NCI-H1105 treated with DMSO at 0.1 percent for 48 hours (cell line): ENCODE measurements at regions not wholly inside any gene's neighbourhood (a gene's known extent, or its start where the extent isn't known, plus 50 kb on each side); places are given as distances from the start of the nearest gene placed in this dataset.
"Not testable (repeated sequence)": the region's sequence is repeated elsewhere in the genome, so short reads cannot be mapped to it uniquely, and the experiment has no call there.

Experiments
- DNase-seq: peaks from one replicate; lab custom pipeline; 2025; lab: John Stamatoyannopoulos, UW

DNA sequence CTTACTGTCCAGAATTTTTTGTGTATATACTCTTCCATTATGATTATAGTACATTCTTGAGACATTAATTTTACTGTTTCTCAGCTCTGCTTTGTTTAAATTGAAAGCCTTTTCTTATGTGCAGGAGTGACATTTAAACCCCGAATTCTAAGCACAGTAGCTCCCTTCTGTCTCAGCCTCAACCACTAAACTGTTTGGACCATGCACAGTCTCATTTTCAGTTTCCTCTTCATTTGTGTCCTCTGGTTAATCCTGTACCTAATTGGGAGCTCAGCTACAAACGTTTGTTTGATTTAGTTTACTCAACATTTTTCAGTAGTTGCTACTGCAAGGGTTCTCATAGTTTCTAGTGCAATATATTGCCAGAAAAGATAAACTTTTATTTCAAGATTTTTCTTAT is 206.3 kb downstream of the SLITRK5 start:
- DNase-seq: no peak

- DNase-seq: no peak
Measured at GRCh38 chr13:87878706-87879105, 207.5 kb downstream of the SLITRK5 start.

DNA sequence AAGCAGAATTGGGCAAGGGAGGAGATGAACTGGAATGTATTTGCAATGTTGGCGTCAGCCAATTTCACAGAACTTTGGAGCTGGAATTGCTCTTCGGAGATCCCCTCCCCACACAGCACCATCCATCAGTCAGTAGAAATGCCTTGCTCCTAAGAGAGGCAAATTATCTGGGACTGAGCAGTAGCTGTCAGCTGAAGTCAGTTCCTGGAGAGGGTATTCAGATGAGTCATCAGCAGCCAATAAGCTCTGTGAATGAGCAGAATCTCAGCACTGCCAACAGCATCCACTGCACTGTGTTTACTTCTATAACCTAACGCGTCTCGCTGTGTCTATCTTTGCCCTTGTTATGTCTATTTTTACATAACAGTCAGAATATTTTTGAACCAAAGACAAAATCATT is 213.7 kb downstream of the SLITRK5 start:
- no peak for DNase-seq

DNA sequence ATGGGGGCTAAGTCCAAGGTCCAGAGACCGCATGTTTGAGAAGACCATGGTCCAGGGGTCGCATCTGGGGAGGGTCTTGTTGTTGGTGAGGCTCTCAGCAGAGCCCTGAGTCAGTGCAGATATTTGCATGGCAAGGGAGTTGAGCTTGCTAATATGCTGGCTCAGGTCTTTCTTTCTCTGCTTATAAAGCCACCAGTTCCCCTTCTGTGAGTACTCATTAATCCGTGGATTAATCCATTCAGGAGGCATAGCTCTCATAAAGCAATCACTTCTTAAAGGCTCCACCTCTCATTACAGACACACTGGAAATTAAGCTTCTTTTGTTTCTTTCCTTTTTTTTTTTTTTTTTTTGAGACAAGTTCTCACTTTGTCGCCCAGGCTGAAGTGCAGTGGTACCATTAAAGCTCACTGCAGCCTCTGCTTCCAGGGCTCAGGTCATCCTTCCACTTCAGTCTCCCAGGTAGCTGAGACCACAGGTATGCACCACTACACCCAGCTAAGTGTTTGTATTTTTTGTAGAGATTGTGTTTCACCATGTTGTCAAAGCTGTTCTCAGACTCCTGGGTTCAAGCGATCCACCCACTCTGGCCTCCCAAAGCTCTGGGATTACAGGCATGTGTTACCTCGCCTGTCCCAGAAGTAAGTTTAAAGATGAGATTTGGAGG is 216.4 kb downstream of the SLITRK5 start:
- DNase-seq: no peak

DNA sequence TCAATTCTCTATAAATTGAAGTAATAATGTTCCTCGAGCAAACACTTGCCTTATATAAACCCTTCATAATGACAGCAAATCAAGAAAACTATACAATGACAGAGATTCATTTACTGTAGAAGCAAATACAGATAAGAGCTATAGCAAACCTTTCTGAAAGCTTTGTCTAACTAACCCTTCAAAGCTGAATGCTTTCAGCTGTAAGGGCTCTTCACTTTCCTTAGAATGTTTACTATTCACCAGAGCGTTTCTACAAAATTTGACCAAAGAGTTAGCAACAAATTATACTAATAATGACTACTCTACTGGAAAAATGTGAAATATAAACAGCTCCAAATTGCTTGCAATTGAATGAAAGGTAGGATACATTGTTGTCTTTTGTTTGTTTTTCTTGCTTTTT is 218.1 kb downstream of the SLITRK5 start:
- peak; percentile 86 for DNase-seq

DNA sequence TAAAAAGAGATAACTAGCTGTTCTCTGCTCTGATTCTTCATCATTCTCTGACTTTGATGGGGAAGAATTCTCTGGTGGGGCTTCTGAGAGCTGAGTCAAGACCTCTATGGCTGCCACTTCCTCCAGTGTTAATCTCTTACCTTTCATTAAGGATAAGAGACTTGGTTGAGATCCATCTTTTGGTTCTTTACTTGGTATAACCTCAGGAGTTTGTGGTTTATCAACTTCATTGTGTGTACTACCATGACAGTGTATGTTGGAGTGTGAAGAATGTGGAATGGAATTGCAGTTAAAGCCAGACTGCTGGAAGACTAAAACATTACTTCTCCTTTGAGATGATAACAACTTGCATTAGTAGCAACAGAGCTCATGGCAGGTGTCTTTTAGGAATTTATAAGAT is 222.0 kb downstream of the SLITRK5 start:
- no peak for DNase-seq

GRCh38 chr13:87894059-87894458 is 222.9 kb downstream of the SLITRK5 start:
- no peak for DNase-seq

- no peak for DNase-seq
Measured at GRCh38 chr13:87903553-87903952, 232.4 kb downstream of the SLITRK5 start.

DNA sequence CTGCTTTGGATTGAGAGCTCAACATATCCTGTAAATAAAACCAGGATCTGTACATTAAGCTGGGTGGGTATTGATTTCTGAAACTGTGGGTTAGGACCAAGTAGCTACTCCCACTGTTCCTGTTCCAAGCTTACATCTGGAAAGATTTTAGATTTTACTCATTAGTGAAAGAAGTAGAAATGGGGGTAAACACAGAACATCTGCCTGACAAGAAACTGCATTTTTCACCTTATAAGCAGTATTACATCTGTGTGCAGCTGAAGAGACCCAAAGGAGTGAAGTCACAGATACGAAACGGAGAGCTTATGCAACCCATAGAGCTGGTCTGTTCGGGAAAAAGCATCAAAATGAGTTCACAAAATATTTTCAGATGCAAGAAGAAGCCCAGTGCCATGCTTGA is 235.2 kb downstream of the SLITRK5 start:
- no peak for DNase-seq

DNA sequence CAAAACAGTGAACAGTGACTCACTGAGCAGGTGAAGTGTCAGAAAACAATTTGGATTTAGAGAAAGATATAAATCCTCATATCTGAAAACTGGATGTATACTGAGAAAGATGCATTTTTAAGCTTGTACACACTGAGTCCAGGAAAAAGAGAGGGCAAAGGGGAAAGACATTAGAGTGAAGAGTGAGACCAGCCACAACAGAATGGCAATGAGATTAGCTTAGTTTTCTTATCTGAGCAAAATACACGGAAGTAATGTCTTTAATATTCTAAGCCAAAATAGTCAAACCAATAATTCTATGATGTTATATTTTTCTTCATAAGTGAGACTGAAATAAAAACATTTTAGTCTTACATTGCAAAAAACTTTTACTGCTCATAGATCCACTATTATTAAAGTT is 236.0 kb downstream of the SLITRK5 start:
- no peak for DNase-seq

GRCh38 chr13:87919956-87920355 is 248.8 kb downstream of the SLITRK5 start:
- DNase-seq: no peak

GRCh38 chr13:87923753-87924152 is 252.6 kb downstream of the SLITRK5 start:
- peak; percentile 40 for DNase-seq

- no peak for DNase-seq
Measured at GRCh38 chr13:87925006-87925405, 253.8 kb downstream of the SLITRK5 start.

DNA sequence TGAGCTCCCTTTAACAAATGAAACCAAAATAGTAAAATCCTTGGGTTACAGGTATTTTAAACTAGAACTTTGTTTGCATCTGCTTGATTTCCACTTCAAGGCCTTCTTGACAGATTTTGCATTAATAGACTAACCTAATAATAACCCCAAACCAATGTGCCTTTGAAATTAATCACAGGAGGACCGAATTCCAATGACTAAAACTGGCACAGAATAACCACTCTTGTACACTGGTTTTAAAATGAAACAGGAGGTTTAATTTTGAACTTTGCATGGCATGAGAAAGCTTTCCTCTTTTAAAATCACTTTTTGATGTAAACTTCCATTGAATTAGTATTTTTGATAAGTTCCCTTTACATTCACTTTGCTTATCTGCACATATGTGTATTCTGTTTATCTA is 269.6 kb downstream of the SLITRK5 start:
- no peak for DNase-seq

- DNase-seq: no peak
Measured at GRCh38 chr13:87941226-87941625, 270.1 kb downstream of the SLITRK5 start.

DNA sequence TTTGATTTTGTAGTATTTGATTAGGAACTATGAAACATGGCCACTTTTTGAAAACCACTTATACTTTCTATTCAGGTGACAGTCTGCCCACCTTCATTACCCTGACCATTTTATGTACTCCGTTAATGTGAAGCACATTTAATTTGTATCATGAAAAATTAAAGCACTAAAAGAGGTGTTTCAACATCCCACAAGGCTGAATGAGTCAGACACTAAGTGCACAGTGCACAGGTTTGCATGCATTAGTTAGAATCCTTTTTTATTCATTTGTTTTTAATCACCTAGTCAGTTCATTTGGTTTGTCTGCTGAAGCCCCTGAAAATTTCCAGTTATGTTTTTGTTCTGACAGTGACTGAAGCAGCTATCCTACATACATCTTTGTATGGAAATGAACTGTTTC is 271.0 kb downstream of the SLITRK5 start:
- DNase-seq: no peak

GRCh38 chr13:87944038-87944437 is 272.9 kb downstream of the SLITRK5 start:
- DNase-seq: no peak

DNA sequence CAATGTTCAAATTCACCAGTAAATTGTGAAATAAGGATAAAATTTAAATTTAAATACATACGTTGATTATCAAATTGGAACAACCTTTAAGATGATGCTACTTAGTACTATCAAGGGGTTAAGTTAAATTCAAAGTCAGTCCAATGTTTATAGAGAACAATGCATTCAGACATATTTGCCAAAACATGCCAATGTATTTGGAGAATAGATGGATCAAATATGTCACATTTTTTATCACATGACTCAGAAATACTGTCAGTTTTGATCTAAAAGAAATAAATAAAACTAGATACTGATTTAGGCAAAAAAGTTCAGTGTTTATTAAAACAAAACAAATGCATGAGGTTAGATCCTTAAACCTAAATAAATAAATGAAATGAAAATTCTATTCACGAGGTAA is 281.2 kb downstream of the SLITRK5 start:
- no peak for DNase-seq

- DNase-seq: no peak
Measured at GRCh38 chr13:87953381-87953780, 282.2 kb downstream of the SLITRK5 start.

GRCh38 chr13:87954091-87954490 is 282.9 kb downstream of the SLITRK5 start:
- DNase-seq: no peak

DNA sequence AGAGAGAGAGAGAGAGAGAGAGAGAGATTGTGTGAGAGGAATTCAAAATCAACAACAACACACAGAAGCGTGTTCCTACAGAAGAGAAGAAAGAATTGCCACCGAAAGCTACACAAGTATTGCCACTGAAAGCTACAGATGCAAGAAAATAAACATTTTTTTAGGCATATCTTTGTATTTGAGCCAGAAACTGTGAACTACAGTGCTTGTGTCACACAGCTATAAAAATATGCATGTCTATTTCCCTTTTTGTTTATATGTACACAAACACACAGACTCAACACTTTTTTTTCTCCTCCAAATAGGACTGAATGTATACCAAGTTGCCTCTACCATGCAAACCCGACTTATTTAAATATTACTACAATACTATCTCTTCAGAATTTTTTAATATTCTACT is 290.4 kb downstream of the SLITRK5 start:
- no peak for DNase-seq

DNA sequence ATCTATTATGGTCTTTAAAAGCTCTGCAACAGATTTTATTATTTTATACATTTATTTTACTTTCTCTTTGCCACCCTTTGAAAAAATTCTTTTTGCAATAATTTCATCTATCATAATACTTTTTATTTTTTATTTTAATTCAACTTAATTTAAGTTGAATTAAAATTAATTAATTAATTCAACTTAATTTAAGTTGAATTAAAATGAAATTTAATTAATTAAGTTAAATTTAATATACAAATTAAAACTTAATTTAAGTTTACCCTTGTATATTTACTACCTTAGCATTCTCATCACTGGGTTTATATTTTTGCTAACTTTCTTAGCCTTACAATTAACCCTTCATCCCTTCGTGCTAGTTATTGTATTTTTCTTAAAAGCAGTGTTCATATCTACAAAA is 301.4 kb downstream of the SLITRK5 start:
- no peak for DNase-seq

- DNase-seq: no peak
Measured at GRCh38 chr13:87975035-87975434, 303.9 kb downstream of the SLITRK5 start.

GRCh38 chr13:87976650-87977049 is 305.5 kb downstream of the SLITRK5 start:
- DNase-seq: not testable (repeated sequence)

- no peak for DNase-seq
Measured at GRCh38 chr13:87981416-87981815, 310.2 kb downstream of the SLITRK5 start.
